Spinal cord (tissue), 9 donors: ENCODE measurements at regions not wholly inside any gene's neighbourhood (a gene's known extent, or its start where the extent isn't known, plus 50 kb on each side); places are given as distances from the start of the nearest gene placed in this dataset.
"Not testable (repeated sequence)": the region's sequence is repeated elsewhere in the genome, so short reads cannot be mapped to it uniquely, and the experiment has no call there.

Source experiments
- DNase-seq, 6 donors: peaks; one replicate each; pipeline versions ENCODE4 v3.0.0 to v3.0.0-alpha.2; 2013 to 2015; ENCODE audit warnings: low spot score in 6 of 6, low read depth in 4 of 6
- H3K27ac ChIP-seq: one replicate; pipeline ENCODE4 v1.5.1; 2013; ENCODE audit warnings: low read depth, low read length, control low read depth
- H3K27me3 ChIP-seq: one replicate; pipeline ENCODE4 v1.6.1; 2013; ENCODE audit warnings: low read length; ENCODE audit not compliant: control insufficient read depth, insufficient read depth
- H3K36me3 ChIP-seq: one replicate; pipeline ENCODE4 v1.6.1; 2013; ENCODE audit warnings: low read length; ENCODE audit not compliant: control insufficient read depth, insufficient read depth
- H3K4me1 ChIP-seq: one replicate; pipeline ENCODE4 v1.6.1; 2013; ENCODE audit warnings: low read length; ENCODE audit not compliant: control insufficient read depth, insufficient read depth
- H3K4me3 ChIP-seq: one replicate; pipeline ENCODE4 v1.5.1; 2013; ENCODE audit warnings: low read depth, low read length, control low read depth
- H3K9me3 ChIP-seq: one replicate; pipeline ENCODE4 v1.6.1; 2013; ENCODE audit warnings: low read length; ENCODE audit not compliant: control insufficient read depth, insufficient read depth
- WGBS: methylation state at CpG from one replicate; pipeline ENCODE4 v1.1.5; 2013; ENCODE audit warnings: missing lambda C conversion rate; ENCODE audit not compliant: insufficient coverage; 5-methylcytosine and 5-hydroxymethylcytosine counted together
- donor health status: healthy.

GRCh38 chr6:68502946-68503345, 132.1 kb upstream of the ADGRB3 start:
- Histone ChIP-seq H3K4me3 (no peak overlapping the region), H3K27ac (no peak overlapping the region), H3K36me3 (no peaks in the 10 kb centered on the region), H3K9me3 (no peaks in the 10 kb centered on the region), H3K27me3 (no peaks in the 10 kb centered on the region), H3K4me1 (no peaks in the 10 kb centered on the region)
- no peak for DNase-seq
- WGBS, result no CpG with 5 or more reads among the region's 1 CpG

- H3K36me3 ChIP-seq, result no peaks in the 10 kb centered on the region
- no peaks in the 10 kb centered on the region for H3K27me3 ChIP-seq
- H3K4me3 ChIP-seq, result no peak overlapping the region
- H3K9me3 ChIP-seq, result peaks cover under 1% of the 10 kb centered on the region
- no peak overlapping the region for H3K27ac ChIP-seq
- DNase-seq, result no peak
- H3K4me1 ChIP-seq, result no peaks in the 10 kb centered on the region
- WGBS, result no CpG with 5 or more reads among the region's 1 CpG
Observed at GRCh38 chr6:68497927-68498326, 137.2 kb upstream of the ADGRB3 start.

- H3K27ac ChIP-seq, H3K9me3 ChIP-seq, H3K4me3 ChIP-seq, DNase-seq, H3K27me3 ChIP-seq, H3K4me1 ChIP-seq, H3K36me3 ChIP-seq: not testable (repeated sequence)
- 100% methylated on average over 3 of the region's 3 CpGs for WGBS
Observed at GRCh38 chr6:68494880-68495279, 140.2 kb upstream of the ADGRB3 start.

- Histone ChIP-seq H3K27me3 (no peaks in the 10 kb centered on the region), H3K4me3 (no peak overlapping the region), H3K27ac (no peak overlapping the region), H3K4me1 (no peaks in the 10 kb centered on the region), H3K9me3 (no peaks in the 10 kb centered on the region), H3K36me3 (no peaks in the 10 kb centered on the region)
- 55% methylated on average over 2 of the region's 2 CpGs for WGBS
- DNase-seq, result peak in 1 of 6 donors; percentile 58
Observed at GRCh38 chr6:68476611-68477010, 158.5 kb upstream of the ADGRB3 start.

GRCh38 chr6:68473433-68474210, 161.5 kb upstream of the ADGRB3 start:
- peak in 5 of 6 donors; percentile 8 to 64 (median 22) for DNase-seq
- Histone ChIP-seq H3K9me3 (no peaks in the 10 kb centered on the region), H3K4me3 (no peak overlapping the region), H3K27ac (no peak overlapping the region), H3K27me3 (no peaks in the 10 kb centered on the region), H3K36me3 (no peaks in the 10 kb centered on the region), H3K4me1 (no peaks in the 10 kb centered on the region)
- WGBS, result no CpG with 5 or more reads among the region's 5 CpGs

- Histone ChIP-seq H3K9me3 (no peaks in the 10 kb centered on the region), H3K27ac (no peak overlapping the region), H3K4me3 (no peak overlapping the region), H3K36me3 (no peaks in the 10 kb centered on the region), H3K27me3 (no peaks in the 10 kb centered on the region), H3K4me1 (no peaks in the 10 kb centered on the region)
- WGBS, result no CpG with 5 or more reads among the region's 4 CpGs
- no peak for DNase-seq
Observed at GRCh38 chr6:68468244-68468884, 166.7 kb upstream of the ADGRB3 start.

GRCh38 chr6:68458447-68458846, 176.6 kb upstream of the ADGRB3 start:
- H3K9me3 ChIP-seq, result peaks cover 3% of the 10 kb centered on the region
- H3K36me3 ChIP-seq, result no peaks in the 10 kb centered on the region
- DNase-seq, result no peak
- WGBS, result 95% methylated on average over 3 of the region's 3 CpGs
- H3K4me1 ChIP-seq, result no peaks in the 10 kb centered on the region
- H3K27ac ChIP-seq, result no peak overlapping the region
- no peaks in the 10 kb centered on the region for H3K27me3 ChIP-seq
- H3K4me3 ChIP-seq, result no peak overlapping the region

- Histone ChIP-seq H3K4me1 (no peaks in the 10 kb centered on the region), H3K36me3 (no peaks in the 10 kb centered on the region), H3K4me3 (no peak overlapping the region), H3K27ac (no peak overlapping the region), H3K9me3 (peaks cover 2% of the 10 kb centered on the region), H3K27me3 (no peaks in the 10 kb centered on the region)
- WGBS, result no CpG with 5 or more reads among the region's 4 CpGs
- DNase-seq, result no peak
Observed at GRCh38 chr6:68447112-68447511, 188.0 kb upstream of the ADGRB3 start.

GRCh38 chr6:68445926-68446325, 189.2 kb upstream of the ADGRB3 start:
- Histone ChIP-seq H3K4me1 (no peaks in the 10 kb centered on the region), H3K36me3 (no peaks in the 10 kb centered on the region), H3K27me3 (no peaks in the 10 kb centered on the region), H3K9me3 (no peaks in the 10 kb centered on the region), H3K27ac (no peak overlapping the region), H3K4me3 (no peak overlapping the region)
- DNase-seq, result no peak

GRCh38 chr6:68443704-68444103, 191.4 kb upstream of the ADGRB3 start:
- peak in 1 of 6 donors; percentile 16 for DNase-seq
- H3K9me3 ChIP-seq, result no peaks in the 10 kb centered on the region
- no peaks in the 10 kb centered on the region for H3K4me1 ChIP-seq
- no peak overlapping the region for H3K4me3 ChIP-seq
- H3K27ac ChIP-seq, result no peak overlapping the region
- no peaks in the 10 kb centered on the region for H3K27me3 ChIP-seq
- no peaks in the 10 kb centered on the region for H3K36me3 ChIP-seq
